SK-N-SH treated with all-trans-retinoic acid at 6 μM for 48 hours (cell line): ENCODE measurements at regions not wholly inside any gene's neighbourhood (a gene's known extent, or its start where the extent isn't known, plus 50 kb on each side); places are given as distances from the start of the nearest gene placed in this dataset.

Source experiments
- ATAC-seq: fragments of 200-7000 bp; cut with Tn5 transposase; 3 replicates; pipeline ENCODE4 v1.9.1; 2020; ENCODE audit warnings: mild to moderate bottlenecking, moderate library complexity
- ARNTL ChIP-seq: fragments of 450-650 bp; formaldehyde crosslinking; IDR thresholded peaks from 2 replicates; pipeline ENCODE4 v1.5.0; 2020; ENCODE audit warnings: low read depth, mild to moderate bottlenecking, moderate library complexity, borderline replicate concordance
- CREB5 ChIP-seq: fragments of 250-450 bp; sonication (Bioruptor Pico); IDR thresholded peaks from 2 replicates; pipeline ENCODE4 v1.5.1; 2020; ENCODE audit warnings: low read depth, mild to moderate bottlenecking, moderate library complexity
- CSDC2 ChIP-seq: fragments of 250-450 bp; sonication (Bioruptor Pico); IDR thresholded peaks from 2 replicates; pipeline ENCODE4 v1.5.0; 2020; ENCODE audit warnings: mild to moderate bottlenecking, moderate library complexity
- CSRNP3 ChIP-seq: fragments of 250-450 bp; sonication (Bioruptor Pico); IDR thresholded peaks from 2 replicates; pipeline ENCODE4 v1.5.1; 2021; ENCODE audit warnings: mild to moderate bottlenecking, moderate library complexity
- ESRRG ChIP-seq: fragments of 250-450 bp; sonication (Bioruptor Pico); IDR thresholded peaks from 2 replicates; pipeline ENCODE4 v1.6.1; 2021; ENCODE audit warnings: mild to moderate bottlenecking
- GLIS3 ChIP-seq: fragments of 250-450 bp; sonication (Bioruptor Pico); IDR thresholded peaks from 2 replicates; pipeline ENCODE4 v1.5.0; 2020; ENCODE audit warnings: mild to moderate bottlenecking, moderate library complexity
- ISL1 ChIP-seq: fragments of 250-450 bp; sonication (Bioruptor Pico); IDR thresholded peaks from 2 replicates; pipeline ENCODE4 v2.1.2; 2022; ENCODE audit warnings: mild to moderate bottlenecking, moderate library complexity
- OSR1 ChIP-seq: fragments of 250-450 bp; sonication (Bioruptor Pico); IDR thresholded peaks from 2 replicates; pipeline ENCODE4 v1.8.0; 2022; ENCODE audit warnings: moderate library complexity, mild to moderate bottlenecking, inconsistent platforms
- PATZ1 ChIP-seq: fragments of 250-450 bp; sonication (Bioruptor Pico); IDR thresholded peaks from 2 replicates; pipeline ENCODE4 v1.8.0; 2020; ENCODE audit warnings: mild to moderate bottlenecking, moderate library complexity, borderline replicate concordance
- PPARA ChIP-seq: fragments of 250-450 bp; sonication (Bioruptor Pico); IDR thresholded peaks from 2 replicates; pipeline ENCODE4 v1.5.0; 2020; ENCODE audit warnings: mild to moderate bottlenecking, borderline replicate concordance
- RARB ChIP-seq: fragments of 250-450 bp; sonication (Bioruptor Pico); IDR thresholded peaks from 2 replicates; pipeline ENCODE4 v1.8.0; 2021; ENCODE audit warnings: mild to moderate bottlenecking, moderate library complexity
- SNAI2 ChIP-seq: fragments of 250-450 bp; sonication (Bioruptor Pico); IDR thresholded peaks from 2 replicates; pipeline ENCODE4 v1.5.0; 2020; ENCODE audit warnings: mild to moderate bottlenecking, moderate library complexity
- TCF4 ChIP-seq: fragments of 250-450 bp; sonication (Bioruptor Pico); IDR thresholded peaks from 2 replicates; pipeline ENCODE4 v1.8.0; 2021; ENCODE audit warnings: mild to moderate bottlenecking, moderate library complexity, borderline replicate concordance
- TOX ChIP-seq: fragments of 250-450 bp; sonication (Bioruptor Pico); IDR thresholded peaks from 2 replicates; pipeline ENCODE4 v1.8.0; 2021; ENCODE audit warnings: mild to moderate bottlenecking, moderate library complexity, borderline replicate concordance
- TSHZ2 ChIP-seq: fragments of 250-450 bp; sonication (Bioruptor Pico); IDR thresholded peaks from 2 replicates; pipeline ENCODE4 v1.5.0; 2020; ENCODE audit warnings: mild to moderate bottlenecking, moderate library complexity
- ZC3H10 ChIP-seq: fragments of 250-450 bp; sonication (Bioruptor Pico); IDR thresholded peaks from 2 replicates; pipeline ENCODE4 v1.5.1; 2021; ENCODE audit warnings: mild to moderate bottlenecking, moderate library complexity
- ZFP3 ChIP-seq: fragments of 250-450 bp; sonication (Bioruptor Pico); IDR thresholded peaks from 2 replicates; pipeline ENCODE4 v1.5.0; 2020; ENCODE audit warnings: mild to moderate bottlenecking, moderate library complexity
- ZFP30 ChIP-seq: fragments of 450-650 bp; formaldehyde crosslinking; IDR thresholded peaks from 2 replicates; pipeline ENCODE4 v1.5.0; 2022; ENCODE audit warnings: mild to moderate bottlenecking, moderate library complexity
- ZNF565 ChIP-seq: fragments of 450-650 bp; formaldehyde crosslinking; conservative IDR thresholded peaks from 2 replicates; pipeline ENCODE4 v1.5.0; 2020; ENCODE audit warnings: low read depth, mild to moderate bottlenecking, moderate library complexity
- ZNF70 ChIP-seq: fragments of 450-650 bp; formaldehyde crosslinking; IDR thresholded peaks from 2 replicates; pipeline ENCODE4 v1.5.0; 2020; ENCODE audit warnings: mild to moderate bottlenecking, moderate library complexity
- ZNF8 ChIP-seq: fragments of 450-650 bp; formaldehyde crosslinking; IDR thresholded peaks from 2 replicates; pipeline ENCODE4 v1.5.0; 2020; ENCODE audit warnings: mild to moderate bottlenecking, moderate library complexity

- no peak for TF ChIP-seq ZFP30 (CRISPR knock-in tag)
- no peak for TF ChIP-seq ZNF70 (CRISPR knock-in tag)
- TF ChIP-seq CSRNP3 (CRISPR knock-in tag), result no peak
- TF ChIP-seq GLIS3, result no peak
- no peak for TF ChIP-seq PPARA (CRISPR knock-in tag)
- no peak for TF ChIP-seq ZNF565 (CRISPR knock-in tag)
- TF ChIP-seq TCF4 (CRISPR knock-in tag), result no peak
- no peak for TF ChIP-seq ISL1 (CRISPR knock-in tag)
- TF ChIP-seq SNAI2 (CRISPR knock-in tag), result no peak
- TF ChIP-seq CREB5 (CRISPR knock-in tag), result no peak
- TF ChIP-seq OSR1 (CRISPR knock-in tag), result no peak
- no peak for TF ChIP-seq RARB
- no peak for TF ChIP-seq TOX (CRISPR knock-in tag)
- TF ChIP-seq ARNTL, result no peak
- TF ChIP-seq TSHZ2 (CRISPR knock-in tag), result no peak
- no peak for TF ChIP-seq PATZ1 (CRISPR knock-in tag)
- no peak for TF ChIP-seq ESRRG (CRISPR knock-in tag)
- ATAC-seq, result no peak
Observed at GRCh38 chr13:82560889-82561288, 1321.4 kb downstream of the SLITRK1 start.

GRCh38 chr13:82522872-82523271 is 1359.4 kb downstream of the SLITRK1 start:
- TF ChIP-seq TOX (CRISPR knock-in tag) (no peak), RARB (no peak), ZFP30 (CRISPR knock-in tag) (no peak), CSDC2 (CRISPR knock-in tag) (no peak), ISL1 (CRISPR knock-in tag) (no peak)
- no peak for ATAC-seq

GRCh38 chr13:82506805-82507414 is 1375.4 kb downstream of the SLITRK1 start:
- TF ChIP-seq ZFP30 (CRISPR knock-in tag) (no peak), ZNF70 (CRISPR knock-in tag) (no peak), ZNF565 (CRISPR knock-in tag) (no peak), ZNF8 (CRISPR knock-in tag) (no peak)
- ATAC-seq, result no peak

GRCh38 chr13:82501834-82502233 is 1380.4 kb downstream of the SLITRK1 start:
- TF ChIP-seq RARB, result no peak
- TF ChIP-seq ZC3H10 (CRISPR knock-in tag), result no peak
- no peak for TF ChIP-seq PATZ1 (CRISPR knock-in tag)
- TF ChIP-seq CREB5 (CRISPR knock-in tag), result no peak
- no peak for TF ChIP-seq CSRNP3 (CRISPR knock-in tag)
- TF ChIP-seq ZNF8 (CRISPR knock-in tag), result no peak
- no peak for TF ChIP-seq ZFP3 (CRISPR knock-in tag)
- no peak for TF ChIP-seq ISL1 (CRISPR knock-in tag)
- no peak for TF ChIP-seq ZNF565 (CRISPR knock-in tag)
- no peak for TF ChIP-seq SNAI2 (CRISPR knock-in tag)
- no peak for TF ChIP-seq ZNF70 (CRISPR knock-in tag)

More at GRCh38 chr13:82501834-82502233, 1380.4 kb downstream of the SLITRK1 start:
- ATAC-seq, result no peak
